Chondrocyte (in vitro differentiated cells): ENCODE measurements at regions not wholly inside any gene's neighbourhood (a gene's known extent, or its start where the extent isn't known, plus 50 kb on each side); places are given as distances from the start of the nearest gene placed in this dataset.

ENCODE experiments used
- DNase-seq: peaks from one replicate; pipeline ENCODE4 v3.0.0; 2021; ENCODE audit warnings: mixed read lengths, low spot score
- H3K27ac Mint-ChIP-seq: one replicate; pipeline ENCODE4 v1.8.0; 2021; ENCODE audit warnings: mild to moderate bottlenecking, moderate library complexity, mixed read lengths; ENCODE audit not compliant: unreplicated experiment
- H3K27me3 Mint-ChIP-seq: 2 replicates; pipeline ENCODE4 v1.8.0; 2021; ENCODE audit warnings: low read depth, mixed read lengths
- H3K36me3 Mint-ChIP-seq: 2 replicates; pipeline ENCODE4 v1.8.0; 2021; ENCODE audit warnings: low read depth, mixed read lengths
- H3K4me1 Mint-ChIP-seq: 2 replicates; pipeline ENCODE4 v1.8.0; 2021; ENCODE audit warnings: low read depth, mild to moderate bottlenecking, mixed read lengths
- H3K4me3 Mint-ChIP-seq: one replicate; pipeline ENCODE4 v1.8.0; 2021; ENCODE audit warnings: mild to moderate bottlenecking, moderate library complexity, mixed read lengths; ENCODE audit not compliant: unreplicated experiment
- H3K9me3 Mint-ChIP-seq: 2 replicates; pipeline ENCODE4 v1.8.0; 2021; ENCODE audit warnings: low read depth, mixed read lengths
- CTCF ChIP-seq: fragments of 200-600 bp; sonication (generic); IDR thresholded peaks from 2 replicates; pipeline ENCODE4 v1.5.0; 2021; ENCODE audit warnings: antibody characterized with exemption, mild to moderate bottlenecking, moderate library complexity

- no peaks in the 10 kb centered on the region for H3K4me1 Mint-ChIP-seq
- DNase-seq: no peak
- H3K36me3 Mint-ChIP-seq: no peaks in the 10 kb centered on the region
- no peak overlapping the region for H3K27ac Mint-ChIP-seq
- H3K9me3 Mint-ChIP-seq: peaks cover 8% of the 10 kb centered on the region
- no peaks in the 10 kb centered on the region for H3K27me3 Mint-ChIP-seq
- H3K4me3 Mint-ChIP-seq: no peak overlapping the region
- no peak for TF ChIP-seq CTCF
These were observed 192.2 kb upstream of the ARX start for GRCh38 chrX:25207803-25208475.

GRCh38 chrX:25206778-25207177 lies 191.0 kb upstream of the ARX start:
- no peak for TF ChIP-seq CTCF
- Mint-ChIP-seq H3K4me1 (no peaks in the 10 kb centered on the region), H3K4me3 (no peak overlapping the region), H3K27me3 (no peaks in the 10 kb centered on the region), H3K36me3 (no peaks in the 10 kb centered on the region), H3K9me3 (peaks cover 8% of the 10 kb centered on the region), H3K27ac (no peak overlapping the region)
- DNase-seq: no peak

- no peaks in the 10 kb centered on the region for H3K27me3 Mint-ChIP-seq
- no peak overlapping the region for H3K4me3 Mint-ChIP-seq
- no peak for DNase-seq
- H3K36me3 Mint-ChIP-seq: no peaks in the 10 kb centered on the region
- H3K4me1 Mint-ChIP-seq: no peaks in the 10 kb centered on the region
- no peak for TF ChIP-seq CTCF
- H3K9me3 Mint-ChIP-seq: peaks cover 3% of the 10 kb centered on the region
- no peak overlapping the region for H3K27ac Mint-ChIP-seq
These were observed 188.4 kb upstream of the ARX start for GRCh38 chrX:25204182-25204581.

- no peak overlapping the region for H3K4me3 Mint-ChIP-seq
- no peak overlapping the region for H3K27ac Mint-ChIP-seq
- H3K4me1 Mint-ChIP-seq: no peaks in the 10 kb centered on the region
- no peaks in the 10 kb centered on the region for H3K9me3 Mint-ChIP-seq
- no peak for TF ChIP-seq CTCF
- H3K36me3 Mint-ChIP-seq: no peaks in the 10 kb centered on the region
- H3K27me3 Mint-ChIP-seq: no peaks in the 10 kb centered on the region
- DNase-seq: no peak
These were observed 187.1 kb upstream of the ARX start for GRCh38 chrX:25202827-25203226.

GRCh38 chrX:25198891-25199290 lies 183.1 kb upstream of the ARX start:
- no peak overlapping the region for H3K4me3 Mint-ChIP-seq
- no peaks in the 10 kb centered on the region for H3K27me3 Mint-ChIP-seq
- H3K36me3 Mint-ChIP-seq: no peaks in the 10 kb centered on the region
- H3K27ac Mint-ChIP-seq: no peak overlapping the region
- H3K4me1 Mint-ChIP-seq: no peaks in the 10 kb centered on the region
- no peak for TF ChIP-seq CTCF
- DNase-seq: no peak
- no peaks in the 10 kb centered on the region for H3K9me3 Mint-ChIP-seq
